Activated CD8-positive, alpha-beta T cell treated with anti-CD3 and anti-CD28 coated beads for 36 hours (primary cell): ENCODE measurements at regions not wholly inside any gene's neighbourhood (a gene's known extent, or its start where the extent isn't known, plus 50 kb on each side); places are given as distances from the start of the nearest gene placed in this dataset.
"Not testable (repeated sequence)": the region's sequence is repeated elsewhere in the genome, so short reads cannot be mapped to it uniquely, and the experiment has no call there.

Source experiments
- ATAC-seq: fragments of 200-7000 bp; cut with Tn5 transposase; one replicate; pipeline ENCODE4 v1.10.0; 2021; ENCODE audit warnings: mild to moderate bottlenecking, moderate library complexity
- CTCF ChIA-PET: fragments of 350-600 bp; sonication (Branson Sonifier 250); formaldehyde crosslinking; loops from one replicate; lab custom pipeline; 2021; ENCODE audit warnings: antibody characterized with exemption; lab: Charles Lee
- POLR2A ChIA-PET: fragments of 350-600 bp; sonication (Branson Sonifier 250); formaldehyde crosslinking; loops from one replicate; lab custom pipeline; 2021; ENCODE audit warnings: antibody characterized with exemption; lab: Charles Lee
- DNase-seq: peaks from one replicate; pipeline ENCODE4 v3.0.0-alpha.2; 2020
- H3K27ac Mint-ChIP-seq: one replicate; pipeline ENCODE4 v1.8.0; 2021; ENCODE audit warnings: mild to moderate bottlenecking, mixed read lengths
- H3K27me3 Mint-ChIP-seq: one replicate; pipeline ENCODE4 v1.8.0; 2021; ENCODE audit warnings: mixed read lengths
- H3K36me3 Mint-ChIP-seq: one replicate; pipeline ENCODE4 v1.8.0; 2021; ENCODE audit warnings: low read depth, mixed read lengths
- H3K4me1 Mint-ChIP-seq: one replicate; pipeline ENCODE4 v1.8.0; 2021; ENCODE audit warnings: low read depth, mixed read lengths
- H3K4me3 Mint-ChIP-seq: one replicate; pipeline ENCODE4 v1.8.0; 2021; ENCODE audit warnings: mild to moderate bottlenecking, moderate library complexity, mixed read lengths
- H3K9me3 Mint-ChIP-seq: one replicate; pipeline ENCODE4 v1.8.0; 2021; ENCODE audit warnings: mixed read lengths
- CTCF ChIP-seq: fragments of 200-600 bp; IDR thresholded peaks from one replicate; pipeline ENCODE4 v1.8.0; 2022; ENCODE audit warnings: antibody characterized with exemption, mild to moderate bottlenecking
- intact Hi-C: fragments of 100-400 bp; cut with micrococcal nuclease; formaldehyde crosslinking; loops from one replicate; pipeline ENCODE4 v1.10.0; 2022

DNA sequence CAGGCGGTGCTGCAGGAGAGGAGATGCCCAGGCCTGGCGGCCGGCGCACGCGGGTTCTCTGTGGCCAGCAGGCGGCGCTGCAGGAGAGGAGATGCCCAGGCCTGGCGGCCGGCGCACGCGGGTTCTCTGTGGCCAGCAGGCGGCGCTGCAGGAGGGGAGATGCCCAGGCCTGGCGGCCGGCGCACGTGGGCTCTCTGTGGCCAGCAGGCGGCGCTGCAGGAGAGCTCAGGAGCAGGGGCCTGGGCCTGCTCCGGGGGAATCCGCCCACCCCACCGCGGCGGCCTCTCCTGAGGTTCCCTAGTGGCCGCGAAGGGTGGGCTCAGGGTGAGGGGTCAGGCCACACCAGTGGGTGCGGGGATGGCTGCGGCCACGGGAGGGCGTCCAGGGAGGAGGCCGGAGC is 75.9 kb downstream of the OR4F16 start:
- ATAC-seq, H3K27ac Mint-ChIP-seq, POLR2A ChIA-PET, H3K27me3 Mint-ChIP-seq, intact Hi-C loops, H3K4me3 Mint-ChIP-seq, DNase-seq, H3K36me3 Mint-ChIP-seq, CTCF ChIA-PET, H3K9me3 Mint-ChIP-seq, H3K4me1 Mint-ChIP-seq: not testable (repeated sequence)
- TF ChIP-seq CTCF: peak; percentile 15

GRCh38 chr1:609161-609560 is 77.3 kb downstream of the OR4F16 start:
- ATAC-seq, CTCF ChIA-PET: not testable (repeated sequence)

GRCh38 chr1:605279-605678 is 81.2 kb downstream of the OR4F16 start:
- intact Hi-C loops, H3K4me1 Mint-ChIP-seq, ATAC-seq: not testable (repeated sequence)

More at GRCh38 chr1:609161-609560, 77.3 kb downstream of the OR4F16 start:
- POLR2A ChIA-PET, DNase-seq, H3K9me3 Mint-ChIP-seq, H3K4me1 Mint-ChIP-seq, H3K27me3 Mint-ChIP-seq, intact Hi-C loops, H3K36me3 Mint-ChIP-seq, H3K4me3 Mint-ChIP-seq, H3K27ac Mint-ChIP-seq: not testable (repeated sequence)

GRCh38 chr1:588211-588610 is 98.2 kb downstream of the OR4F16 start:
- H3K36me3 Mint-ChIP-seq, H3K4me1 Mint-ChIP-seq, ATAC-seq, CTCF ChIA-PET, intact Hi-C loops, DNase-seq, H3K27me3 Mint-ChIP-seq, H3K27ac Mint-ChIP-seq, POLR2A ChIA-PET, H3K4me3 Mint-ChIP-seq, H3K9me3 Mint-ChIP-seq: not testable (repeated sequence)

More at GRCh38 chr1:605279-605678, 81.2 kb downstream of the OR4F16 start:
- H3K36me3 Mint-ChIP-seq, POLR2A ChIA-PET, H3K9me3 Mint-ChIP-seq, H3K27me3 Mint-ChIP-seq, CTCF ChIA-PET: not testable (repeated sequence)
- peak; percentile 52 for DNase-seq
- H3K27ac Mint-ChIP-seq: peak overlapping the region; percentile 34
- H3K4me3 Mint-ChIP-seq: peak overlapping the region; percentile 48

DNA sequence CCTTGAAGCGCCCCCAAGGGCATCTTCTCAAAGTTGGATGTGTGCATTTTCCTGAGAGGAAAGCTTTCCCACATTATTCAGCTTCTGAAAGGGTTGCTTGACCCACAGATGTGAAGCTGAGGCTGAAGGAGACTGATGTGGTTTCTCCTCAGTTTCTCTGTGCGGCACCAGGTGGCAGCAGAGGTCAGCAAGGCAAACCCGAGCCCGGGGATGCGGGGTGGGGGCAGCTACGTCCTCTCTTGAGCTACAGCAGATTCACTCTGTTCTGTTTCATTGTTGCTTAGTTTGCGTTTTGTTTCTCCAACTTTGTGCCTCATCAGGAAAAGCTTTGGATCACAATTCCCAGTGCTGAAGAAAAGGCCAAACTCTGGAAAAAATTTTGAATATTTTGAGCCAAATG is 100.5 kb downstream of the OR4F16 start:
- peak; percentile 84 for DNase-seq
- intact Hi-C loops, H3K27me3 Mint-ChIP-seq, ATAC-seq, H3K4me3 Mint-ChIP-seq, POLR2A ChIA-PET, H3K9me3 Mint-ChIP-seq, H3K27ac Mint-ChIP-seq, H3K36me3 Mint-ChIP-seq, H3K4me1 Mint-ChIP-seq, CTCF ChIA-PET: not testable (repeated sequence)
- TF ChIP-seq CTCF: peak; percentile 36
